Stimulated activated naive CD4-positive, alpha-beta T cell (primary cell): ENCODE measurements at regions not wholly inside any gene's neighbourhood (a gene's known extent, or its start where the extent isn't known, plus 50 kb on each side); places are given as distances from the start of the nearest gene placed in this dataset.
"Not testable (repeated sequence)": the region's sequence is repeated elsewhere in the genome, so short reads cannot be mapped to it uniquely, and the experiment has no call there.

Experiments
- DNase-seq, 6 experiments: peaks; one replicate each; lab custom pipeline; 2025; lab: John Stamatoyannopoulos, UW

DNA sequence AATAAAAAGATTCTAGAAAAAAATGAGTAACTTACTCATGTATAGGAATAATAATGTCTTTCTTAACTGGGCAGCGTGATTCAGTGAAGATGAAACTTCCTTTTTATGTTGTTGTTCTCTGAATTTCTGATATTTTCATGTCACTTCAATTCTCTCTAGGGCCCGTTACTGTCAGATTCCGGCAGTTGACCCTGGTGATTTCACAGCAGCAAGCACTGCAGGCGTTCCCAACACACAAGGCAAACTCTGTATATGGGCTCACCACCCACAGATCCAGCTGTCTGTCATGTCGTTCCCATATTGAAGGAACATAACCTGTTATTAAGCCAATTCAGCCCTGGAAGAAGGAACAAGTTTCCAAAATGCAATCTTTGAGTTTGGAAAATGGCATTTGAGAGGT lies 288.3 kb upstream of the GALNTL6 start:
- no peak for DNase-seq

DNA sequence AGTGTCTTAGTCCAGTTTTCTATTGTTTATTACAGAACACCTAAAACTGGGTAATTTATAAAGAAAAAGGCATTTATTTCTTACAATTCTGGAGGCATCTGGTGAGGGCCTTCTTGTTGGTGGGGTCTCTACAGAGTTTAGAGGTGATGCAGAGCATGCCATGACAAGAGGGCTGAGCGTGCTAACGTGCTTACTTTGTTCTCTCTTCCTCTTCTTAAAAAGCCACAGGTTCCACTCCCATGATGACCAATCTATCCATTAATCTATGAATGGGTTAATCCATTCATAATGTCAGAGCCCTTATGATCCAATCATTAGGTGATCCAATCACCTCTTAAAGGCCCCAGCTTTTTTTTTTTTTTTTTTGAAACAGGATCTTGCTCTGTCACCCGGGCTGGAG lies 291.5 kb upstream of the GALNTL6 start:
- DNase-seq = no peak

DNA sequence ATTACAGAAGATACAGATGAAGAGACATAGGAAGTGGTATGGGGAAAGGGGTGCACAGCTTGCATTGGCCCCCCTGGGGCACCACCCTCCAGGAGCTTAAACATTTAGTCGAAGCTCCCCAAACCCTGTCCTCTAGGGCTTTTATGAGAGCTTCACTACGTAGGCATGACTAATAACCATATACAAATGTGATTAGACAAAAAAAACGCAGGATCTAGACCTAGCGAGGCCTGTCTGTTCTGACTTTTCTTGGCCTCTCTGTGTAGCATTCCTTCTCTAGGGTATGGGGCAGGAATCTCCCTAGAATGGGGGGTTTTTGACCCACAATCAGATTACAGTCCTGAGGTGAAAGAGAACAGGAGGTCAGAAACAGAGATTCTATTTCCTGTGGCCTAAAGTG lies 293.7 kb upstream of the GALNTL6 start:
- no peak for DNase-seq

DNA sequence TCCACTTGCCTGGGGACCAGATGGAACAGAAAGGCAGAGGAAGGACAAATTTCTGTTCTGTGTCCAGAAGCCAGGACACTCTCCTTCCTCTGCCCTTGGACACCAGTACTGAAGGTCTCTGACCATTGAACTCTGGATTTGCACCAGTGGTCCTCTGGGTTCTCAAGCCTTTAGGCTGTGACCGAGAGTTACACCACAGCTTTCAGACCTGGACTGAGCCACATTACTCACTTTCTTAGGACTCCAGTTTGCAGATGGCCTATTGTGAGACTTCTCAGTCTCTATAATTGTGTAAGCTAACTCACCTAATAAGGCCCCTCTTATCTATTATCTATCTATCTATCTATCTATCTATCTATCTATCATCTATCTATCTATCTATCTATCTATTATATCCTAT lies 295.3 kb upstream of the GALNTL6 start:
- no peak for DNase-seq

DNA sequence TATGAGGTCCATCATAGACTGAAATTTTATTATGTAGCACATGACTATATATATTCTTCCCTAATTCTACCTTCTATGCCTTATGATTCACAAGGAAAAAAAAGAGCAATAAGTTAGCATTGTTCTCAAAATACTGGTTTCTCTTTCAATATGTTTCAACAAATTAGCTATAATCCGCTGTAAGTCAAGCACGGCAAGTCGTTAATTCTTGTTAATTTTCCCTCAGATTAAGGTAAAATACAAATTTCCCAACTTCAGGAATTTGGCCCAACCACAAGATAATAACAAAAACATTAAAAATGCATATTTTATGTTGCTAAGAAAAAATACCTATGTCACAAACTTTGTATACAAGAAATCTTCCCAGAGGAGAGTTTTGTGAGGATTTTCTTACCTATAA lies 296.5 kb upstream of the GALNTL6 start:
- no peak for DNase-seq

GRCh38 chr4:171484681-171485080 lies 328.5 kb upstream of the GALNTL6 start:
- DNase-seq = no peak

DNA sequence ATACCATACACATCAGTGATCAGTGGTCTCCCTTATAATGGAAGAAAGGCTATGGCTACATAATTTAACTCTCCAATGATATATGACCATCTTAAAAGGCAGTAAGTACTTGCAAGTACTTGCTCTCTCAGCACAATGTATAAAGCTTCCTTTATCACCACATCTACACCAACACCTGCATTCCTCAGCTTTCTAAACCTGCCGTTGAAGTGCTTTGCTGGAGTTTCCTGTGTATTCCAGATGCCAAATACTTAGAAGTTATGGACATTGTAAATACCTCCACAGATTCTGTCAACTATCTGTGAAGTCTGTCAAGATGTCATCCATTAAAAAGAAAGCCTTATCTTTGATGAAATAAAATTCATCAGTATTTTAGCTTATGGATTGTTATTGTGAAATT lies 335.0 kb upstream of the GALNTL6 start:
- DNase-seq = no peak

DNA sequence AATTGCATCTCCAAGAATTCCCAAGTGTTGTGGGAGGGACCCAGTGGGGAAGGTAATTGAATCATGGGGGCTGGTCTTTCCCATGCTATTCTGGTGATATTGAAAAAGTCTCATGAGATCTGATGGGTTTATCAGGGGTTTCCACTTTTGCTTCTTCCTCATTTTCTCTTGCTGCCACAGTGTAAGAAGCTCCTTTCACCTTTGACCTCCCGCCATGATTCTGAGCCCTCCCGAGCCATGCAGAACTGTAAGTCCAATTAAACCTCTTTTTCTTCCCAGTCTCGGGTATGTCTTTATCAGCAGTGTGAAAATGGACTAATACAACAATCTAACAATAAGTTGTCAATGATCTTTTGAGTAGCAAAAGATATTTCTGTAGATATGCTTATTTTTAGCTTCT lies 338.1 kb upstream of the GALNTL6 start:
- not testable (repeated sequence) for DNase-seq

GRCh38 chr4:171473155-171473554 lies 340.0 kb upstream of the GALNTL6 start:
- DNase-seq = no peak

- DNase-seq = no peak
Measured at GRCh38 chr4:171472230-171472629, 341.0 kb upstream of the GALNTL6 start.

DNA sequence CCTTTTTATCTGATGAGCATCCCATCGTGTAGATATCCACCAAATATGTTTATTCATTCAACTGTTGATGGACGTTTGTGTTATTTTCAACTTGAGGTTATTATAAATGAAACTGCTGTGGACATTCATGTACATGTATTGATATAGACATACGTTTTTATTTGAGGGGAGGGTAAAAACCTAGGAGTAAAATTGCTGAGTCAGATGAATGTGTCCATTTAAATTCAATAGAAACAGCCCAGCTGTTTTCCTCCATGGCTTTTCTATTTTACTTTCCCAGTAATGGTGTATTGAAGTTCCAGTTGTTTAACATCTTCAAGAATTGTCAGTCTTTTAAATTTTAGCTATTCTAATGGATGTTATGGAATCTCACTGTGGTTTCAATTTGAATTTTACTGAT lies 348.7 kb upstream of the GALNTL6 start:
- no peak for DNase-seq

GRCh38 chr4:171461191-171461590 lies 352.0 kb upstream of the GALNTL6 start:
- no peak for DNase-seq

DNA sequence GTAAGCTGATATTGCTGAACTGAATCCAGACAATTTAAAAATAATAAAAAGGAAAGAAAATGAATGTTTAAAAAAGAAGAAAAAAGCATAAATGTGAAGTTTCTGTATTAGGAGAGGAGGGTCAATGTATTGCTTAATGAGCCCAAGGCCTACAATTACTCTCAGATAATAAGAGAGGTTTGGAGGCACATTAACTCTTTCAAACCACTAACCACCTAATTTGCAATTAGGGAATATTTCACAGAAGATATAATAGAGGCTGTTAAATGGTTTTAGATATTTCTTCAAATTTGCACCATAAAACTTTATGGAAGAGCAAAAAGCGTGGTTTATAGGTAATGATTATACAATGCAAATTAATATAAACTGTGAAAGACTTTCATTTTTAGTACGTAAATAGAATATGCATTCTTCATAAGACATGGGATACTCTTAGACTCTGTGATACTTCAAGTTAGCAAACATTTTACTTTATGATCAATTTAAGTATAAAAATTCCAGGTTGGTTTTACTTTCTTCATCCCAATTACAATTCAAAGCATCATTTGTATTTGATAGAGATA lies 364.2 kb upstream of the GALNTL6 start:
- no peak for DNase-seq

GRCh38 chr4:171448358-171448757 lies 364.8 kb upstream of the GALNTL6 start:
- no peak for DNase-seq

GRCh38 chr4:171441300-171441941 lies 371.8 kb upstream of the GALNTL6 start:
- no peak for DNase-seq

GRCh38 chr4:171433674-171434073 lies 379.5 kb upstream of the GALNTL6 start:
- DNase-seq = no peak

DNA sequence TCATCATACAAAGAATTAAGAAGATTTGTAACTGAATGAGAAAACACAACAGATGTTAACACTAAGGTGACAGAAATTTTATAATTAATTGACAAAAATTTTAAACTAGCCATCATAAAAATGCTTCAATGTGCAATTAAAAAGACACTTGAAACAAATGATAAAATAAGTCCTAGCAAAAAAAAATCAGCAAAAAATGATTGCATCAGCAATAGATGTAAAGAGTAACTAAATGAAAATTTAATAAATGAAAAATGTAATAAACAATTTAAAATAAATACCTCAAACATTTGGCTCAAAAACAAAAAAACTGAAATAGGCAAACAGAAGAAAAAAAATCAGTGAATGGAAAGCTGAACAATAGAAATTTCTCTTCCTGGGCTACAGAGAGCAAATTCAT lies 380.7 kb upstream of the GALNTL6 start:
- no peak for DNase-seq

GRCh38 chr4:171430495-171430894 lies 382.7 kb upstream of the GALNTL6 start:
- no peak for DNase-seq

DNA sequence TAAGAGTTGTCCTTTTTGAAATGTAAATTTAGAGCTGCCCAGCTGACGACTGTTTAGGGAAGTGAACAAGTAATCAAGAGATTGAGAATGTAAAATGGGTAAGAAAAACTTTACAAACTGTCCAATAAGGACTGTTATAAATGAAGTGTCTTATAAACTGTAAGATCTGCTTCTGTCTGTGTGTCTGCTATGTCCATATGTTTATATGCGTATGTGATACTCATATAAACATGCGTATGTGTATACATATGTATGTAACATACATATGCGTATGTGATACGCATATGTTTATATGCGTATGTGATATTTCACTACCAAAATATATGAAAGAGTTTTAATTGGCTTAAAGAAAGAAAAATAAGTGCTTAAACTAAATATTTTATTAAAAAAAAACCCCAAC lies 416.0 kb upstream of the GALNTL6 start:
- no peak for DNase-seq

DNA sequence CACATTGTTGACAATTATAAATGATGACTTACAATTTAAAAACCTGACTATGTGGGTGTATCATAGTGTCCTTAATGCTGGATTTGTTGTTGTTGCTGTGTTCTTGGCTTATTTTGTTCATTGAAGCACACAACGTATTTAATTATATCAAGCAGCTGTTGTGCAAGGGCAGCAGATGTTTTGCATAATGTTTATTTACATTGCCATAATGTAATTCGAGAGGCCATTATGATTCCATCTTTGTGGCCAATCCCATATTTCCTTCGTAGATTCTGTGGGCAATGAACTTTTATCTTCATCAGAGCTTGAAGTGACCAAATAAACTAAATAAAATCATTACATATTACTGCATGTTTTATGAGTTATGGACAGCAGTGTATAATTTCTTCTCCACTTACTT lies 422.6 kb upstream of the GALNTL6 start:
- no peak for DNase-seq

DNA sequence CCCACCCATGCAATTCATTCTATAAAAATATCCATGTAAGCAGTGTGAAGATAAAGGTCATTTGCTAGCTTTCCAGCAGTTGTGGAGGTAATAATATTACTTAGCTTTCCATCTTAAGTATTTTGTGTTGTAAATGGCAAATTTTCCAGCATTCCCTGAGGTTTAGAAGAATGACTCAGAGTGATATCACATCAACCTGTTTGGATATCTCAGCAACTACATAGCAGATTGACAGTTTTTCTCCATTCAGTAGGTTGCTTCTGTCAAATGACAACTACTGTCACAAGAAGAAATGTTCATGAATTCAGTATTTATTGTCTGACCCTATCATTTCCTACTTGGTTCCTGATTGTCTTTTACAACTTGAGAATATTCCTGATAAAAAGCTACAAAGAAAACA lies 434.9 kb upstream of the GALNTL6 start:
- no peak for DNase-seq

DNA sequence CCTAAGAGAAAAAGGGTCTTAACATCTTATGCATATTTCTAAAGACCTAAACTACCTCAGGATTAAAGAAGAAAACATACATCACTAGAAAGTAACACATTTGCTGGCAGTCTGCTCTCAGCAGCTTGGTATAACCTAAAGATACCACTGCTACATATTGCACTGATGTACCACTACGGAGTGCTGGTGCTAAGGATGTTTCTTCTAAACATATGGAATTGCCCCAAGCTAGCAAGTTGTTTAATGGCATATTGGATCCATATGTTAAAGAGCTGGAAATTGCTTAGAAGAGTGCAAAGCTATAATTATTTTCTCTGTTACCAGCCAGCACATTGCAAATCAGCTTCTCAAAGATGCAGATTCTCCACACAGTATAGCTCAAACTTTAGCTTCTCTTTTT lies 436.5 kb upstream of the GALNTL6 start:
- DNase-seq = no peak

- DNase-seq = no peak
Measured at GRCh38 chr4:171353535-171353934, 459.7 kb upstream of the GALNTL6 start.

DNA sequence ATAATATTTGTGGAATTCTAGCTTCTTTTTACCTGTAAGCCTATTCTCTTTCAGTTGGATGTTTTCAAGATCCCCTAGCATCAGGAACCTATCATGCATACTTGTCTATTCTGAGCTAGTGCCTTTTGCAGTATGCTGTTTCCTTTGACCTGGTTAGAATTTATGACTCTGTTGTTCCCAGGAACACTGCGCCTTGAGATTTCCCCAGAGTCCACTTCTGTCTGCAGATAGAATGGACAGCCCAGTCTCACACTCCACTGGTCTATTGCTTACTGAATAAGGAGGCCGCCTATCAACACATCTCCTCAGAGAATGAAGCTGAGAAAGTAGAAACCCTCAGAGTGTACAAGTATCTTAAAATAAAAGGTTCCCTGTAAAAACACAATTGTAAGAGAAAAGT lies 465.1 kb upstream of the GALNTL6 start:
- DNase-seq = no peak
